MM.1S (cell line): ENCODE measurements at regions not wholly inside any gene's neighbourhood (a gene's known extent, or its start where the extent isn't known, plus 50 kb on each side); places are given as distances from the start of the nearest gene placed in this dataset.

Source experiments
- DNase-seq: peaks from one replicate; pipeline ENCODE4 v3.0.0-alpha.2; 2015
- H2AFZ ChIP-seq: fragments of 300-600 bp; sonication (generic); 2 replicates; pipeline ENCODE4 v1.6.0; 2016; ENCODE audit warnings: antibody characterized with exemption, low read length
- H3F3A ChIP-seq: fragments of 300-600 bp; sonication (generic); 2 replicates; pipeline ENCODE4 v1.6.1; 2016; ENCODE audit warnings: mild to moderate bottlenecking, antibody characterized with exemption, low read length, moderate library complexity, mixed read lengths; ENCODE audit not compliant: insufficient read depth
- H3K27ac ChIP-seq: fragments of 300-600 bp; sonication (generic); 2 replicates; pipeline ENCODE4 v1.5.1; 2016; ENCODE audit warnings: mild to moderate bottlenecking, low read length
- H3K27me3 ChIP-seq: fragments of 300-600 bp; sonication (generic); replicated peaks from 2 replicates; pipeline ENCODE4 v1.6.0; 2016; ENCODE audit warnings: low read length; ENCODE audit not compliant: insufficient read depth
- H3K36me3 ChIP-seq: fragments of 300-600 bp; sonication (generic); replicated peaks from 2 replicates; pipeline ENCODE4 v1.6.1; 2016; ENCODE audit warnings: mild to moderate bottlenecking, low read length, mixed read lengths; ENCODE audit not compliant: insufficient read depth
- H3K4me1 ChIP-seq: fragments of 300-600 bp; sonication (generic); 2 replicates; pipeline ENCODE4 v1.6.1; 2016; ENCODE audit warnings: low read length, mixed read lengths
- H3K4me2 ChIP-seq: fragments of 300-600 bp; sonication (generic); 2 replicates; pipeline ENCODE4 v1.6.0; 2016; ENCODE audit warnings: low read depth, low read length
- H3K4me3 ChIP-seq: fragments of 300-600 bp; sonication (generic); 2 replicates; pipeline ENCODE4 v1.5.1; 2016; ENCODE audit warnings: low read length, mixed read lengths
- H3K79me2 ChIP-seq: fragments of 300-600 bp; sonication (generic); 2 replicates; pipeline ENCODE4 v1.6.1; 2016; ENCODE audit warnings: mixed run types, low read length, mixed read lengths
- H3K9ac ChIP-seq: fragments of 300-600 bp; sonication (generic); 2 replicates; pipeline ENCODE4 v1.6.1; 2016; ENCODE audit warnings: low read length, mixed read lengths
- H3K9me2 ChIP-seq: fragments of 300-600 bp; sonication (generic); replicated peaks from 2 replicates; pipeline ENCODE4 v1.6.1; 2016; ENCODE audit warnings: mild to moderate bottlenecking, low read length, mixed read lengths; ENCODE audit not compliant: insufficient read depth
- H3K9me3 ChIP-seq: fragments of 300-600 bp; sonication (generic); replicated peaks from 2 replicates; pipeline ENCODE4 v1.6.1; 2016; ENCODE audit warnings: mild to moderate bottlenecking, low read length, mixed read lengths; ENCODE audit not compliant: insufficient read depth
- H4K20me1 ChIP-seq: fragments of 300-600 bp; sonication (generic); 2 replicates; pipeline ENCODE4 v1.6.1; 2016; ENCODE audit warnings: mild to moderate bottlenecking, low read length, moderate library complexity, mixed read lengths; ENCODE audit not compliant: insufficient read depth
- EZH2 ChIP-seq: fragments of 300-600 bp; sonication (generic); optimal IDR thresholded peaks from 2 replicates; pipeline ENCODE3; 2017; ENCODE audit warnings: low read depth, mild to moderate bottlenecking, antibody characterized with exemption, low read length, mixed read lengths
- EZH2phosphoT487 ChIP-seq: fragments of 300-600 bp; sonication (generic); IDR thresholded peaks from 2 replicates; pipeline ENCODE4 v1.6.1; 2018; ENCODE audit warnings: antibody characterized with exemption, low read length
- TF ChIP-seq, protein P1 (sequence below): fragments of 300-600 bp; sonication (generic); IDR thresholded peaks from 2 replicates; pipeline ENCODE4 v1.5.1; 2016; ENCODE audit warnings: antibody characterized with exemption, low read length, mixed read lengths

GRCh38 chr5:133744960-133745308 is 132.6 kb upstream of the FSTL4 start:
- H2AFZ ChIP-seq = no peak overlapping the region
- no peak overlapping the region for H3K27ac ChIP-seq
- no peaks in the 10 kb centered on the region for H3K9me3 ChIP-seq
- no peaks in the 10 kb centered on the region for H3K36me3 ChIP-seq
- H3K4me2 ChIP-seq = no peak overlapping the region
- H4K20me1 ChIP-seq = no peaks in the 10 kb centered on the region
- no peaks in the 10 kb centered on the region for H3K27me3 ChIP-seq
- no peaks in the 10 kb centered on the region for H3K4me1 ChIP-seq
- no peak for DNase-seq
- no peaks in the 10 kb centered on the region for H3K9me2 ChIP-seq
- TF ChIP-seq EZH2 (no peak), EZH2phosphoT487 (no peak)
- TF ChIP-seq, protein P1, sequence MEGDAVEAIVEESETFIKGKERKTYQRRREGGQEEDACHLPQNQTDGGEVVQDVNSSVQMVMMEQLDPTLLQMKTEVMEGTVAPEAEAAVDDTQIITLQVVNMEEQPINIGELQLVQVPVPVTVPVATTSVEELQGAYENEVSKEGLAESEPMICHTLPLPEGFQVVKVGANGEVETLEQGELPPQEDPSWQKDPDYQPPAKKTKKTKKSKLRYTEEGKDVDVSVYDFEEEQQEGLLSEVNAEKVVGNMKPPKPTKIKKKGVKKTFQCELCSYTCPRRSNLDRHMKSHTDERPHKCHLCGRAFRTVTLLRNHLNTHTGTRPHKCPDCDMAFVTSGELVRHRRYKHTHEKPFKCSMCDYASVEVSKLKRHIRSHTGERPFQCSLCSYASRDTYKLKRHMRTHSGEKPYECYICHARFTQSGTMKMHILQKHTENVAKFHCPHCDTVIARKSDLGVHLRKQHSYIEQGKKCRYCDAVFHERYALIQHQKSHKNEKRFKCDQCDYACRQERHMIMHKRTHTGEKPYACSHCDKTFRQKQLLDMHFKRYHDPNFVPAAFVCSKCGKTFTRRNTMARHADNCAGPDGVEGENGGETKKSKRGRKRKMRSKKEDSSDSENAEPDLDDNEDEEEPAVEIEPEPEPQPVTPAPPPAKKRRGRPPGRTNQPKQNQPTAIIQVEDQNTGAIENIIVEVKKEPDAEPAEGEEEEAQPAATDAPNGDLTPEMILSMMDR = no peak
- no peak overlapping the region for H3K4me3 ChIP-seq
- H3K79me2 ChIP-seq = no peaks in the 10 kb centered on the region
- no peak overlapping the region for H3K9ac ChIP-seq
- no peaks in the 10 kb centered on the region for H3F3A ChIP-seq

DNA sequence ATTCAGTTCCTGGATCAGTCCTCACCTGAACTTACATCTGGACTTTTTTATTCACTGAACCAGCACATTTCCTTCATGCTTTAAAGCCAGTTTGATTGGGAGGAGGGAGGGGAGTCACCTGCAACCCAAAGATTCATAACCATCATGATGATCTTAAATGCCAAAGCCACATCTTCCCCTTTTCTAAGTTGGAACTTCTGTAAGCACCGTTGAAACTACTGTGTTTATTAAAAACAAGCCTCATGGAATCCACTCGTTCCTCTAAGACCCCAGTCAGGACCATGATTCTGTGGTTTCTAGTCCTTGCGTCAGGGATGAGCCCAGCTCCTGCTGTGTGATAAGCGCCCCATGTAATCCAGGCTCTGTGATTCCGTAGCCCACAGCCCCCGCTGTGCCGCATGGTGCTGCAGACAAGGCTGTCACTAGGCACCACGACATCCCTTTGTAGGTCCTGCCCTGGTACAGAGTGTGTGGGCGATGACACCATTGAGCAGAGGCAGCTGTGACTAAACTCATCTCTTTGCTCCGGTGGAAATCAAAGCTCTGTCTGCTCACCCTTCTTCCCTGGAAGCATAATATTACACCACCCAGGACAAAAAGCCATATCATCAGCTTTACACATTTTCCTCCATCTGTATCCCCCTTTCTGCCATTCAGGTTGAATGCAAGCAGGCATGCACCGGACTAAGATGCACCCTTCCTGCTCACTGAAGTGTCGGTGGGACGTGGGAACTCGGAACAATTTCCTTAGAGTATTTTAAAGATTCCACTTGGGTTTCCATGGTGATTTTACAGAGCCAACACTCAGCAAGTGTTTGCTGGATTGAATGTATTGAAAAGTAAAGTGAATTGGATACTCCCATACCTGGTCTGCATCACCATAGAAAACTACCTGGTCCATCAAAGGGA is 132.0 kb upstream of the FSTL4 start:
- Histone ChIP-seq H3K4me3 (no peak overlapping the region), H3K36me3 (no peaks in the 10 kb centered on the region), H3K4me2 (no peak overlapping the region), H3K9ac (no peak overlapping the region), H3K27ac (no peak overlapping the region), H3K9me2 (no peaks in the 10 kb centered on the region), H3K79me2 (no peaks in the 10 kb centered on the region), H4K20me1 (no peaks in the 10 kb centered on the region), H3K4me1 (no peaks in the 10 kb centered on the region), H3K9me3 (no peaks in the 10 kb centered on the region), H2AFZ (no peak overlapping the region), H3F3A (no peaks in the 10 kb centered on the region), H3K27me3 (no peaks in the 10 kb centered on the region)
- TF ChIP-seq EZH2phosphoT487 (no peak), EZH2 (no peak)
- TF ChIP-seq, protein P1 = no peak
- no peak for DNase-seq

- H3K36me3 ChIP-seq = no peaks in the 10 kb centered on the region
- no peak for DNase-seq
- no peaks in the 10 kb centered on the region for H3F3A ChIP-seq
- no peak overlapping the region for H3K4me2 ChIP-seq
- H3K27ac ChIP-seq = no peak overlapping the region
- H3K79me2 ChIP-seq = no peaks in the 10 kb centered on the region
- no peak overlapping the region for H3K9ac ChIP-seq
- H3K27me3 ChIP-seq = no peaks in the 10 kb centered on the region
- no peaks in the 10 kb centered on the region for H4K20me1 ChIP-seq
- no peaks in the 10 kb centered on the region for H3K9me2 ChIP-seq
- H3K9me3 ChIP-seq = no peaks in the 10 kb centered on the region
- no peak overlapping the region for H2AFZ ChIP-seq
- TF ChIP-seq, protein P1 = no peak
- TF ChIP-seq EZH2phosphoT487 (no peak), EZH2 (no peak)
- no peaks in the 10 kb centered on the region for H3K4me1 ChIP-seq
- H3K4me3 ChIP-seq = no peak overlapping the region
Observed at GRCh38 chr5:133742431-133742988, 130.2 kb upstream of the FSTL4 start.
